ENCODE measurements at regions not wholly inside any gene's neighbourhood (a gene's known extent, or its start where the extent isn't known, plus 50 kb on each side); places are given as distances from the start of the nearest gene placed in this dataset.
"Not testable (repeated sequence)": the region's sequence is repeated elsewhere in the genome, so short reads cannot be mapped to it uniquely, and the experiment has no call there.

DNA sequence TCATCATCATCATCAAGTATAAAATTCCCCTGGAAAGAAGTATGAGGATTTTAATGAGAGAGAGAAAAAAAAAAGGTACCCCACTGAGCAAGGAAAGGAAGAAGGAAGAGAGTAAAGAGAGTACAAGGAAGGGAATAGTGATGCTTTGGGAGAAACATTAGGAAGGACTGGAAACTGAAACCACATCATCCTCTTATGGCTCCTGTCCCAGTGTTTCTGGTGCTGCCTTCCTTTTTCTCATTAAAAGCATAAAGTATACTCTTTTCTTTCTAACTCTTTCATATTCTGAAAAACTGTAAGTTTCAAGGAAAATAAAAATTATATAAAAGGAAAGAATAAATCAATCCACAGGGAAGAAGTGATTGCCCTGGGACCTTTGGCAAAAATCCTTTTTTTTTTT, 616.4 kb upstream of the CBLB start:
- no peaks in the 10 kb centered on the region for H3K79me2 ChIP-seq (ENCODE audit: insufficient read depth, low read length)
- TF ChIP-seq, protein P1, sequence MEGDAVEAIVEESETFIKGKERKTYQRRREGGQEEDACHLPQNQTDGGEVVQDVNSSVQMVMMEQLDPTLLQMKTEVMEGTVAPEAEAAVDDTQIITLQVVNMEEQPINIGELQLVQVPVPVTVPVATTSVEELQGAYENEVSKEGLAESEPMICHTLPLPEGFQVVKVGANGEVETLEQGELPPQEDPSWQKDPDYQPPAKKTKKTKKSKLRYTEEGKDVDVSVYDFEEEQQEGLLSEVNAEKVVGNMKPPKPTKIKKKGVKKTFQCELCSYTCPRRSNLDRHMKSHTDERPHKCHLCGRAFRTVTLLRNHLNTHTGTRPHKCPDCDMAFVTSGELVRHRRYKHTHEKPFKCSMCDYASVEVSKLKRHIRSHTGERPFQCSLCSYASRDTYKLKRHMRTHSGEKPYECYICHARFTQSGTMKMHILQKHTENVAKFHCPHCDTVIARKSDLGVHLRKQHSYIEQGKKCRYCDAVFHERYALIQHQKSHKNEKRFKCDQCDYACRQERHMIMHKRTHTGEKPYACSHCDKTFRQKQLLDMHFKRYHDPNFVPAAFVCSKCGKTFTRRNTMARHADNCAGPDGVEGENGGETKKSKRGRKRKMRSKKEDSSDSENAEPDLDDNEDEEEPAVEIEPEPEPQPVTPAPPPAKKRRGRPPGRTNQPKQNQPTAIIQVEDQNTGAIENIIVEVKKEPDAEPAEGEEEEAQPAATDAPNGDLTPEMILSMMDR (conservative IDR thresholded peaks at IDR 0.05; ENCODE audit: low read length), result no peak
- no peaks in the 10 kb centered on the region for H3K4me1 ChIP-seq (ENCODE audit: insufficient read depth, low read length, poor library complexity, severe bottlenecking)
- no peak overlapping the region for H3K9ac ChIP-seq (ENCODE audit: low read depth, low read length, poor library complexity, severe bottlenecking)
- H3K4me3 ChIP-seq (ENCODE audit: low read length, poor library complexity, severe bottlenecking), result no peak overlapping the region
- H3K27me3 ChIP-seq (ENCODE audit: insufficient read depth, low read length, poor library complexity, severe bottlenecking), result no peaks in the 10 kb centered on the region
- H4K20me1 ChIP-seq (ENCODE audit: insufficient read depth, low read length, poor library complexity, severe bottlenecking), result no peaks in the 10 kb centered on the region
- H3K9me3 ChIP-seq (ENCODE audit: insufficient read depth, low read depth, low read length), result no peaks in the 10 kb centered on the region
- H3K9me2 ChIP-seq (replicated peaks; ENCODE audit: low read depth, low read length), result no peaks in the 10 kb centered on the region
- no peaks in the 10 kb centered on the region for H3K36me3 ChIP-seq (ENCODE audit: insufficient read depth, low read length)
- no peak overlapping the region for H2AFZ ChIP-seq (ENCODE audit: low read length)
- H3F3A ChIP-seq (ENCODE audit: low read depth), result no peaks in the 10 kb centered on the region
- no peak overlapping the region for H3K4me2 ChIP-seq (ENCODE audit: low read depth, low read length, poor library complexity, severe bottlenecking)

GRCh38 chr3:106485802-106486201, 617.0 kb upstream of the CBLB start:
- H2AFZ ChIP-seq (ENCODE audit: low read length), result no peak overlapping the region
- TF ChIP-seq, protein P1 (conservative IDR thresholded peaks at IDR 0.05; ENCODE audit: low read length), result no peak
- no peak for TF ChIP-seq EZH2phosphoT487 (IDR thresholded peaks at IDR 0.05; ENCODE audit: borderline replicate concordance)

GRCh38 chr3:106486945-106487639, 618.3 kb upstream of the CBLB start:
- H3K9me2 ChIP-seq (replicated peaks; ENCODE audit: low read depth, low read length); H3K27me3 ChIP-seq (ENCODE audit: insufficient read depth, low read length, poor library complexity, severe bottlenecking); H3K9me3 ChIP-seq (ENCODE audit: insufficient read depth, low read depth, low read length); H4K20me1 ChIP-seq (ENCODE audit: insufficient read depth, low read length, poor library complexity, severe bottlenecking); H3K9ac ChIP-seq (ENCODE audit: low read depth, low read length, poor library complexity, severe bottlenecking); H3K4me1 ChIP-seq (ENCODE audit: insufficient read depth, low read length, poor library complexity, severe bottlenecking); H3F3A ChIP-seq (ENCODE audit: low read depth); H2AFZ ChIP-seq (ENCODE audit: low read length); H3K36me3 ChIP-seq (ENCODE audit: insufficient read depth, low read length); H3K4me2 ChIP-seq (ENCODE audit: low read depth, low read length, poor library complexity, severe bottlenecking); H3K79me2 ChIP-seq (ENCODE audit: insufficient read depth, low read length); H3K4me3 ChIP-seq (ENCODE audit: low read length, poor library complexity, severe bottlenecking): not testable (repeated sequence)

More at GRCh38 chr3:106485802-106486201, 617.0 kb upstream of the CBLB start:
- Histone ChIP-seq H3K4me1 (ENCODE audit: insufficient read depth, low read length, poor library complexity, severe bottlenecking) (no peaks in the 10 kb centered on the region), H3K79me2 (ENCODE audit: insufficient read depth, low read length) (no peaks in the 10 kb centered on the region), H3K36me3 (ENCODE audit: insufficient read depth, low read length) (no peaks in the 10 kb centered on the region), H3K27me3 (ENCODE audit: insufficient read depth, low read length, poor library complexity, severe bottlenecking) (no peaks in the 10 kb centered on the region), H3K9me3 (ENCODE audit: insufficient read depth, low read depth, low read length) (no peaks in the 10 kb centered on the region), H3K4me2 (ENCODE audit: low read depth, low read length, poor library complexity, severe bottlenecking) (no peak overlapping the region), H3F3A (ENCODE audit: low read depth) (no peaks in the 10 kb centered on the region), H3K9me2 (replicated peaks; ENCODE audit: low read depth, low read length) (no peaks in the 10 kb centered on the region), H3K4me3 (ENCODE audit: low read length, poor library complexity, severe bottlenecking) (no peak overlapping the region), H4K20me1 (ENCODE audit: insufficient read depth, low read length, poor library complexity, severe bottlenecking) (no peaks in the 10 kb centered on the region), H3K9ac (ENCODE audit: low read depth, low read length, poor library complexity, severe bottlenecking) (no peak overlapping the region)

GRCh38 chr3:106488331-106488730, 619.5 kb upstream of the CBLB start:
- H3F3A ChIP-seq (ENCODE audit: low read depth), result no peaks in the 10 kb centered on the region
- TF ChIP-seq, protein P1 (conservative IDR thresholded peaks at IDR 0.05; ENCODE audit: low read length), result no peak
- no peak for TF ChIP-seq EZH2phosphoT487 (IDR thresholded peaks at IDR 0.05; ENCODE audit: borderline replicate concordance)
- H3K4me1 ChIP-seq (ENCODE audit: insufficient read depth, low read length, poor library complexity, severe bottlenecking), result no peaks in the 10 kb centered on the region
- no peak overlapping the region for H3K4me2 ChIP-seq (ENCODE audit: low read depth, low read length, poor library complexity, severe bottlenecking)
- H3K9me2 ChIP-seq (replicated peaks; ENCODE audit: low read depth, low read length), result no peaks in the 10 kb centered on the region
- H3K27me3 ChIP-seq (ENCODE audit: insufficient read depth, low read length, poor library complexity, severe bottlenecking), result no peaks in the 10 kb centered on the region
- H2AFZ ChIP-seq (ENCODE audit: low read length), result no peak overlapping the region
- H3K9me3 ChIP-seq (ENCODE audit: insufficient read depth, low read depth, low read length), result no peaks in the 10 kb centered on the region
- H3K36me3 ChIP-seq (ENCODE audit: insufficient read depth, low read length), result no peaks in the 10 kb centered on the region
- H4K20me1 ChIP-seq (ENCODE audit: insufficient read depth, low read length, poor library complexity, severe bottlenecking), result no peaks in the 10 kb centered on the region
- H3K4me3 ChIP-seq (ENCODE audit: low read length, poor library complexity, severe bottlenecking), result no peak overlapping the region
- H3K79me2 ChIP-seq (ENCODE audit: insufficient read depth, low read length), result no peaks in the 10 kb centered on the region
- H3K9ac ChIP-seq (ENCODE audit: low read depth, low read length, poor library complexity, severe bottlenecking), result no peak overlapping the region
